ENCODE measurements at regions not wholly inside any gene's neighbourhood (a gene's known extent, or its start where the extent isn't known, plus 50 kb on each side); places are given as distances from the start of the nearest gene placed in this dataset.

DNA sequence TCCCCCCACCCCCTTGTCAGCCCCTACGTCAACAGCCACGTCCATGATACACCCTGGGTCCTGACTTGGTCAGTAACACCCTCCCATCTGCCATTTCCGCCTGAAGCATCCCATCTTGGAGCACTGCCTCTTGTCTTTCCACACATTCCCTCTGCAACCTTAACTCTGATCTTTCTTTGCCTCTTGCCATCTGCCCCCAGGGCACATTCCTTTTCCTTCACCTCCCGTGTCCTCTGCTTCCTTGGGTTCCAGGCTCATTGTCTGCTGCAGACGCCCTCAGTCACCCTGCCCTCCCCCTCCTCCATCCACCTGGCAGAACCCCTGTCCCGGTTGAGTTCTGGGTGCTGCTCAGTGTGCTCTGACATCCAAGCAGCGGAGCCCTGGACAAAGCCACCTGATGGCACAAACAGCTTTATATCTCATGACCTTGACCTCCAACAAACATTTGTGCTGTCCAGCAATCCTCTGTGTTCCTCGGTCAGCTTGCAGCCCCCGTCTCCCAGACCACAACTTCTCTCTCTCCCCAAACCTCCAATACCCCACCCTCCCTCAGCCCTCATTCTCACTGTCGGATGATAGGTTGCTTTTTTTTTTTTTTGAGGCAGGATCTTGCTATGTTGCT lies 97.7 kb upstream of the IER5L start:
- DNase-seq: no peak

DNA sequence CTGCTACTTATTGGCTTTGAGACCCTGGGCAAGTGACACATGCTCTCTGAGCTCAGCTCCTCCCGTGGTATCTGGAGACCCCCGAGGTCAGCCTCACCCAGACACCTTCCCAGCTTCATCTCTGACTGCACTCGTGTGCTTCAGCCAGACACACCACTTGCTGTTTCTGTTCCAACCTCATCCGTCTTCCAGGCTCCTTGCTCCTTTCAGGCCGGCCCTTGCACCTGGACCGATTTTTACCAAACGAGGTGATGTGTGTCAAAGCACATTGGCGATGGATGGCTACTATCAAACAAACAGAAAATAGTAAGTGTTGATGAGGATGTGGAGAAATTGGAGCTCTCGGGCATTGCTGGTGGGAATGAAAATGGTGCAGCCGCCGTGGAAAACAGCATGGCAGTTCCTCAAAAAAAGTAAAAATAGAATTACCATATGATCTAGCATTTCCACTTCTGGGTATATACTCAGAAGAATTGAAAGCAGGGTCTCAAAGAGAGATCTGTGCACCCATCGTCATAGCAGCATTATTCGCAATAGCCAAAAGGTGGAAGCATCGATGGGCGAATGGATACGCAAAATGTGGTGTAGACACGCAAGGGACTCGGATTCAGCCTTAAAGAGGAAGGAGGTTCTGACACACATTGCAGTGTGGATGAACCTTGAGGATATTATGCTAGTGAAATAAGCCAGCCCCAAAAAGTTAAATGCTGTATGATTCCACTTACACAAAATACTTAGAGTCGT lies 96.1 kb upstream of the IER5L start:
- DNase-seq: no peak

DNA sequence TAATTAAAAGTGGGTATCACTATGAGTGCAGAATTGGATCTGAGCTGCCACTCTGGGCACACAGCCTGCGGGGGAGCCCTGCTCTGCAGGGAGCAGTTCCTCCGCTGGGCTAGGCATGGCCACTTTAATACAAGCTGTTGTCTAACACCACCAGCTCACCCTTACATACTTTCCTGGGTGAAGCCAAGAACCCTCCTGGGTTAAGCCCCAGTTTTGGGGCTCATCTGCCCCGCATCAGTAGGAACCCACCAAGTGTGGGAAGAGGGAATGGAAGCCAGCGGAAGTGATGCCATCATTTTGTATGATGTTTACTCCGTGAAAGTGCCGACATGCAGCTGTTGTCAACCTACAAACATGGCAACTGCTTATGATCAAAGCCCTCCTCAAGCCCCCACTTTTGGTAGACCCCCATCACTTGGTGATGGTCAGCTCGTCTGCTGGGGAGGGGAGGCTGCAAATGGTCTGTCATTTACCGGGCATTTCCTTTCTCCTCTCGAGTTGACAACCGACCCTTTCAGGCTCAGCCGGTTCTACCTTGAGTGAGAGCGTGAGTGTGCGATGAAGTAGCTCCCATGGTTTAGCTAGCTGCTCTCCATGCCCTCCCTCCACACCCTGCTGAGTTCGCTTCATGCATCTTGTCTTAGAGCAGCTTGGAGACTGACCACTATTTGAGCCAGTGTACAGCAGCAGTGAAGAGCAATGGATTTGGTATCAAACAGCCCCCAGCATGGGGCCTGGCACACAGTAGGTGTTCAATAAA lies 95.3 kb upstream of the IER5L start:
- no peak for DNase-seq

- no peak for DNase-seq
These were observed 94.4 kb upstream of the IER5L start for GRCh38 chr9:129272348-129273025.

- DNase-seq: peak; percentile 8
These were observed 92.9 kb upstream of the IER5L start for GRCh38 chr9:129270903-129271431.

- no peak for DNase-seq
These were observed 92.1 kb upstream of the IER5L start for GRCh38 chr9:129270205-129270604.

DNA sequence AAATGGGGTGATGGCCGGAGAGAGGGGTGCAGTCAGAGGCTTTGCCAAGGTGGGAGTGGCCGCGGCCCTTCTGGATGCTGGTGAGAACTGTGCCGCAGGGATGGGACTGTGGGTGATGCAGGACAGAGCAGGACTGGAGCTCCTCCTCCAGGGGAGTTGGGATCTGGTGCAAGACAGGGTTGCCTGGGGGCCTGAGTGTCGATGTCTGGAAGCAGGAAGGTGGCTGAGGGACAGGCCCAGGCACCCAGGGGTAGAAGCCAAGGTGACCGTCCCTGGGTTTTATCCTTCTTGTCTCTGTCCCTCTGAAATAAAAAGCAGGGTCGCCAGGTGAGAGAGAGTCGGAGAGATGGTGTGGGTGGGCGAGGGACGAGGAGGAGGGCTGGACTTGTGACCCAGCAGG lies 89.1 kb upstream of the IER5L start:
- no peak for DNase-seq

DNA sequence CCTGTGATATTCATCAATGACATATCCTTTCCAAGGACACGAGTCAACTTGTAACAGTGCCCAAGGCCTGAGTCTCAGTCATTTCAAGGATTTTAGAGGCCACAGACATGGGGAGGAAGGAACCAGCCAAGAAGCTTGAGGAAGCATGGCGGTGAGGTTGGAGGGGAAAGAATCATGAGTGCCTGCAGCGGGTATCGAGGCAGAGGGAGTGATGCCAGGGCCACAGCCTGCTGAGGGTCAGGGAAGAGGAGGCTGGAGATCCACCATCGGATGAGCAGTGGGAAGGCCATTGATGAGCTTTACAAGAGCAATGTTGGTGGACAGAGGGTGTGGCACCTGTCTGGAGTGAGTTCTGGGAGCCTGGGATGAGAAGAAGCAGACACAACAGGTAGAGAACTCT lies 88.5 kb upstream of the IER5L start:
- no peak for DNase-seq

GRCh38 chr9:129264388-129264787 lies 86.3 kb upstream of the IER5L start:
- no peak for DNase-seq

DNA sequence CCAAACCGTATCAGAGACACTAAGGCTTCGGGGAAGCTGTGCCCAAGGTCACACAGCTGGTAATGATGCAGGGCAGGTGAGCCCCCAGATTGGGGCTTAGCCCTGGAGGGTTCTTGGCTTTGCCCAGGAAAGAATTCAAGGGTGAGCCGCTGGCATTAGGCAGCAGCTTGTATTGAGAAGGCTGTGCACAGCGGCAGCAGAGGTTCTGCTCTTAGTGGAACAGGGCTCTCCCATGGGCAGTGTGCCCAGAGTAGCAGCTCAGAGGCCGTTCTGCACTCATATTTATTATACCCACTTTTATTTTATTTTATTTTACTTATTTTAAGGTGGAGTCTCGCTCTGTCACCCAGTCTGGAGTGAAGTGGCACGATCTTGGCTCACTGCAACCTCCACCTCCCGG lies 85.8 kb upstream of the IER5L start:
- no peak for DNase-seq

DNA sequence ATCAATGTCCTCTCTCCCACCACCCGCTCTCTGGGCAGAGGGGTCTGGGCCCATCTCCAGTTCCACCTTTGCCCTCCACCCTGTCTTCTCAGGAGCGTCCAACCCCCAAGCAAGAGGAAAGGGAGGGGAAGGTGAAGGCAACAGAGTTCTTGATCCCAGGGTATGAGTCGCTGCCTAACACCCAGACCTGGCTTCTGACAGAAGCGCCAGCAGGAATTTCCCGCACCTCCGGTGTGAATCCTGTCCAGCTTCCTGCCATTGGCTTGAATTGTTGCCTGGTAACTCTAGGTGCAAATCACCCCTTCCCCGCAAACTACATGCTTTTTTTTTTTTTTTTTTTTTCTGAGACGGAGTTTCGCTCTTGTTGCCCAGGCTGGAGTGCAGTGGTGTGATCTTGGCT lies 84.2 kb upstream of the IER5L start:
- DNase-seq: no peak

- no peak for DNase-seq
These were observed 81.3 kb upstream of the IER5L start for GRCh38 chr9:129259375-129259774.

DNA sequence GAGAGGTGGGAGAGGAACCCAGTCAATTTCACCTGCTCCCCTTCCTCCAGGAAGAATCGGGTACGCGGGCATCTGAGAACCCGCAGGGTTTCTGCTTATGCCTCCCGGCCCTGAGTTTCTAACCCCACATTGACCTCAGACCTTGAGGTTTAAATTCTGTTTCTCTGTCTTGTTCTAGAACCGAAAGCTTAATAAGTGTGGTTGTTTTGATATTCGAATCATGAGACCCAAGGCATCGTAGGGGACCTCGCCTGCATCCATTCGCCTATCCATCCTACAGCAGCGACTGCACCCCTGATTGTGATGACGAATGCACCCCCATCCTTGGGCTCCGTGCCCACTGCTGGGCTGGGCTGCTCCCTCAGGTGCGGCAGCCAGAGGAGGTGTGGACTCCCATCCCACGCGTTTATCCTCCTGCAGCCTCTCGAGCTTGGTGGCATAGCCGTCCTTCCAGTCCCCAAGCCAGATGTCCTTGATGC lies 80.8 kb upstream of the IER5L start:
- DNase-seq: no peak

DNA sequence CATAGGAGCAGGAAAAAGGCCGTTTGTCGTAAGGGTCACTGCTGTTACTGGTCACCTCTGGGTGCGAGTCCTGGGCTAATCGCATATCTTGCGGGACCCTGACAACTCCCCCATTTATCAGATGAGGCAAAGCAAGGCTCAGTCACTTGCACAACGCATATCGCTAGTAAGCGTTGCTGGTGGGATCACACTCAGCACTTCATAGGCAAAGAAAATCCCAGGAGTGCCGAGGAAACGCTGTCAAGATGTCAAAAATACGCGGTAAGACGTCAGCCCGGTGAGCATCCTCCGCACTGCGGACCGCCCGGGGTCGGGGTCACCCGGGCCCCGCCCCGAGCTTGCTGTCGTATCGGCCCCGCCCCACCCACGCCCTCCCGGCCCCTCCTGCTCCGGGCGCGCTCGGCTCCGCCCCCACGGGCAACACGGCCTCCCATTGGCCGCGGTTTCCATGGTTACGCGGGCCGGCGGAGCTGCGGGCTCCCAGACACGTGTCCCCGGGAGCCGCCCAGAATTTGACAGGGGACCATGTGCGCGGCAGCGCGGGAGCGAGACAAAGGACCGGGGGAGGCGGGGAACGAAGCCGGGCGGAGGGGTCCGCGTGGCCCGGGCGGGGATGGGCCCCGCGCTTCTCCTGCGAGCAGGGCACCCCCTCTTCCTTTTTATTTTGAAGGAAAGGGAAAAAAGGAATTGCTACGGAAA lies 80.2 kb upstream of the IER5L start:
- peak; percentile 30 for DNase-seq

DNA sequence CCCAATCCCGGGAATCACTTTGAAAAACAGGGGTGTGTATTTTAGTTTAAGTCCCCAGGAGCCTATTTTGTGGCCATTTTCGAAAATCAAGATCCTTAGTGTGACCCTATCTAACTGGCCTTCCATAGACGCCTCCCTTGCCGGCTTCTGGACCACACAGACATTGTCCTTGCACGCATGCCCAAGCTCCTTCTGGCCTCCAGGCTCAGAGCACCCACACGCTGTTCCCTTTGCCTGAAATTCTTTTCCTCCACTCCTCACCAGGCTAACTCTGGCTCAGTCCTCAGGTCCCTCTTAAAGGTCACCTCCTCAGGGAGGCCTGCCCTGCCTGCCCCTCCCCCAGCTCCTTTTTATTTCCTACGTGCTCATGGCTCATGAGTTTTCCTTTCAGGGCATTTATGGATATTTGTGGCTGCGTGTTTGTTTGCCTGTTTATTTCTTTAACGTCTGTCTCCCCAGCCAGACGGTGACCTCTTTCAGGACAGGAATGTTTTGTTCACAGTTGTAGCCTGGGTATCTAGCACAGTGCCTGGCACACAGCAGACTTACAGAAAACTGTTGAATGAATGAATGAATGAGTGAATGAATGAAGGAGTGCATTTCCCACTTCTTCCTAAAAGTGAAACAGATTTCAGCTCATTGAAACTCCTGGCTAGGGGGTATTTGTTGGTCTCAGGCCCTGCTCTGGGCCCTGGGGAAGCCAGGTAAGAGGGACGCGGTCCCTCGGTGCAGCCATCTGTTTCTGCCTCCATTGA lies 79.1 kb upstream of the IER5L start:
- DNase-seq: no peak

GRCh38 chr9:129254566-129255287 lies 76.7 kb upstream of the IER5L start:
- no peak for DNase-seq

DNA sequence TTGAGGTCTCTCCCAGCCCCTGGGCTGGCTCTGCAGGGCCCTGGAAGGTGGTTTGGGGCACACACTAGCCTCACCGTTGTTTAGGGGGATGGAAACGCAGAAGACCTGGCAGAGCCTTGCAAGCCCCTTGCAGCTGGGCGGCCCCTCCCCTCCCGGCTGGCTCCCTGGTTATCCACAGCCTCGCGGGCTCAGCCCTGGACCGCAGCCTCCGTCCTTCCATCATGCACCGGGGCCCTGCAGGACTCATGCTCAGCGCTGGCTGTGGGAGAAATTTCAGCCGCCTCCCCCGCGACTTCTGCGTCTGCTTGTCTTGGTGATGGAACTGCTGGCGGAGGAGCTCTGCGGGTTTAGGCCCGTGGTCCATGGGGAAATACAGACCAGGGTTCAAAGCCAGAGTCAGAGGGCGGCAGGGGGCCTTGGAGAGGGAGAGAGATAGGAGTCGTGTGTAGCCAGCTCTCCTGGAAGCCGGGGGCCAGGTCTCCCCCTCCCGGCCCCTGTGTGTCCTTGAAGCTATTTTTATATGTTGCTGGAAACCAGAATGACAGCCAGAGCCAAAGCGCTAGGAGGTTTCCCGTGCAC lies 75.8 kb upstream of the IER5L start:
- no peak for DNase-seq

DNA sequence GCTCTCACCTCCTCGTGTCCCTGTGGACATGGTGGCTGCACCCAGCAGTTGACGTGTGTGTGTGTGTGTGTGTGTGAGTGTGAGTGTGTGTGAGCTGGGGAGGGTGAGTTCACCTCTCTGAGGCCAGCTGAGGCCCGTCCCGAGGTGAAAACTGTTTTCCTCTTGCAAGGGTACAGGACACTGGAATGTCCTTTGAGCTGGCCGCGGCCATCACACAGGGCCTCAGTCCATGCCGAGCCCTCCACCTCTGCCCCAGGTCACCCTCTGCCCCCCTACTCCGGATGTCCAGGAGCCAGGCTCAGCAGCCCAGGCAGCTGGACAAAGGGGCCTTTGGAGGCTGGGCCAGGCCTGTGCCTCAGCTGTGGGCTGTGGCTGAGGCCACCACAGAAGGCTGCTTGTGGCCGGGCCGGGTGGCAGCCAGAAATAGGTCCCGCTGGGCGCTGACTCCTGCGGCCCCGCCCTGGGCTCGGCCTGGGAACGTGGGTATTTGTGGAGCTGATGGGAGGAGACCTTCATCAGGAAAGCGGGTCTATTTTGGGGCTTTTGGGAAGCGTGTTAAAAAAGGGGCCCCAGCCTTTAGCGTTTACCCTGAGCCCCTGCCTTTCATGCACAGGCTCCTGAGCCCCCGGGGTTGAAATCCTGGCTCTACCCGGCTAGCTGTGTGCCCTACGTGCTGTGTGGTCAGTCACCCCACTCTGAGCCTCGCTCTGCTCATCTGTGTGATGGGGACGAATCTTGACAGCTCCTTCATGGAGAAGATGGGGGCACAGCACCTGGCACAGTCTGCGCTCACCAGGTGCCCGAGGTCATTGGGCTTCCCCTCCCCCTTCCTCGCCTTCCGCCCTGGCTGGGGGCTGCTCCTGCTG lies 75.1 kb upstream of the IER5L start:
- no peak for DNase-seq

GRCh38 chr9:129250786-129251185 lies 72.7 kb upstream of the IER5L start:
- DNase-seq: no peak

All from GOT3 (cell line).